Esophagus squamous epithelium (tissue), 4 donors: ENCODE measurements at regions not wholly inside any gene's neighbourhood (a gene's known extent, or its start where the extent isn't known, plus 50 kb on each side); places are given as distances from the start of the nearest gene placed in this dataset.

Source experiments
- CTCF ChIP-seq, 6 experiments: fragments of 450-650 bp in 4 of 6; fragments of 200-600 bp in 2 of 6; sonication (generic) in 2 of 6; IDR thresholded peaks; one replicate each; pipeline ENCODE4 v1.5.1; 2016 to 2019; ENCODE audit warnings: antibody characterized with exemption in 6 of 6, mild to moderate bottlenecking in 4 of 6, moderate library complexity in 4 of 6
- POLR2A ChIP-seq, 4 donors: fragments of 450-650 bp; IDR thresholded peaks; one replicate each; pipeline ENCODE4 v1.6.1; 2017; ENCODE audit warnings: antibody characterized with exemption in 4 of 4, mild to moderate bottlenecking in 4 of 4, moderate library complexity in 3 of 4

DNA sequence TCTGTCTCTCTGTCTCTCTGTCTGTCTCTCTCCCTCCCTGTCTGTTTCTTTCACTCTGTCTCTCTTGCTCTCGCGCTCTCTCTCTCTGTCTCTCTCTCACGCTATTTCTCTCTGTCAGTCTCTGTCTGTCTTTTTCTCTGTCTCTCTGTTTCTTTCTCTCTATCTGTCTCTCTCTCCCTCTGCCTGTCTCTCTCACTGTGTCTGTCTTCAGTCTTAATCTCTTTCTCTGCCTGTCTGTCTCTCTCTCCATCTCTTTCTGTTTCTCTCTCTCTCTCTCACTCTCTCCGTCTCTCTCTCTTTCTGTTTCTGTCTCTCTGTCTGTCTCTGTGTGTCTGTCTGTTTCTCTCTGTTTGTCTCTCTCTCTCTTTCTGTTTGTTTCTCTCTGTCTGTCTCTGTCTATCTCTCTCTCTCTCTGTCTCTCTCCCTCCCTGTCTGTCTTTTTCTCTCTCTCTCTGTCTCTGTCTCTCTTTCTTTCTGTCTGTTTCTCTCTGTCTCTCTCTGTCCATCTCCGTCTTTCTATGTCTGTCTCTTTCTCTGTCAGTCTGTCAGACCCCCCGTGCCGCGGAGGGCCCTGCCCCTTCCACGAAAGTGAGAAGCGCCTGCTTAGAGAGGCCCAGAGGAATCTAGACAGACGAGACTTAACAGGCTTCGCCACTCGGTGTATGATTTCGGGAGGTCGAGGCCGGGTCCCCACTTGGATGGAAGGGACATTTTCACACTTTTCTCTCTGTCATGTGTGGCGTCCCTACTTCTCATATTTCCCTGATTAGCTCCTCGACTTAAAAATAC is 346.3 kb upstream of the DEFB115 start:
- TF ChIP-seq POLR2A (IDR thresholded peaks at IDR 0.05) (no peak), CTCF (IDR thresholded peaks at IDR 0.05) (no peak)
